ENCODE measurements at regions not wholly inside any gene's neighbourhood (a gene's known extent, or its start where the extent isn't known, plus 50 kb on each side); places are given as distances from the start of the nearest gene placed in this dataset.
"Not testable (repeated sequence)": the region's sequence is repeated elsewhere in the genome, so short reads cannot be mapped to it uniquely, and the experiment has no call there.

GRCh38 chr16:52912565-52913173 lies 140.0 kb downstream of the CHD9NB start:
- ChIA-PET CTCF (interaction anchor here (1.0 to 4.9 kb wide), 3 partner anchors 721 to 843 kb away, joined by 3 to 19 read pairs (median 17); no protein-coding TSS in a partner anchor), POLR2A (no interaction called here)
- DNase-seq (ENCODE audit: extremely low spot score) = peak; percentile 58

GRCh38 chr16:52908057-52908456 lies 144.6 kb downstream of the CHD9NB start:
- POLR2A ChIA-PET; CTCF ChIA-PET; DNase-seq (ENCODE audit: extremely low spot score): not testable (repeated sequence)

More at GRCh38 chr16:52912565-52913173, 140.0 kb downstream of the CHD9NB start:
- TF ChIP-seq CTBP1 (IDR thresholded peaks at IDR 0.05; ENCODE audit: borderline replicate concordance) (no peak), SUZ12 (IDR thresholded peaks at IDR 0.05) (no peak), HDGF (IDR thresholded peaks at IDR 0.05; ENCODE audit: borderline replicate concordance) (no peak), ARNT (IDR thresholded peaks at IDR 0.05) (no peak), BHLHE40 (IDR thresholded peaks at IDR 0.05; ENCODE audit: borderline replicate concordance) (no peak), FOXM1 (IDR thresholded peaks at IDR 0.05; ENCODE audit: borderline replicate concordance) (no peak), PKNOX1 (IDR thresholded peaks at IDR 0.05) (no peak), TARDBP (IDR thresholded peaks at IDR 0.05) (no peak), NFRKB (IDR thresholded peaks at IDR 0.05) (no peak), ELF4 (IDR thresholded peaks at IDR 0.05) (no peak), FOXK2 (IDR thresholded peaks at IDR 0.05) (no peak), L3MBTL2 (conservative IDR thresholded peaks at IDR 0.05) (no peak), ZNF384 (IDR thresholded peaks at IDR 0.05) (no peak), FOXA1 (IDR thresholded peaks at IDR 0.05) (no peak), LEF1 (IDR thresholded peaks at IDR 0.05; ENCODE audit: borderline replicate concordance) (no peak), SP1 (IDR thresholded peaks at IDR 0.05) (no peak)

- no peak for DNase-seq (ENCODE audit: extremely low spot score)
- POLR2A ChIA-PET = no interaction called here
- TF ChIP-seq CTBP1 (IDR thresholded peaks at IDR 0.05; ENCODE audit: borderline replicate concordance) (no peak), FOXK2 (IDR thresholded peaks at IDR 0.05) (no peak), SUZ12 (IDR thresholded peaks at IDR 0.05) (no peak), ZNF384 (IDR thresholded peaks at IDR 0.05) (no peak), ARNT (IDR thresholded peaks at IDR 0.05) (no peak), SP1 (IDR thresholded peaks at IDR 0.05) (no peak), HDGF (IDR thresholded peaks at IDR 0.05; ENCODE audit: borderline replicate concordance) (no peak), LEF1 (IDR thresholded peaks at IDR 0.05; ENCODE audit: borderline replicate concordance) (no peak), NFRKB (IDR thresholded peaks at IDR 0.05) (no peak), L3MBTL2 (conservative IDR thresholded peaks at IDR 0.05) (no peak), ELF4 (IDR thresholded peaks at IDR 0.05) (no peak), PKNOX1 (IDR thresholded peaks at IDR 0.05) (no peak), BHLHE40 (IDR thresholded peaks at IDR 0.05; ENCODE audit: borderline replicate concordance) (no peak)
- CTCF ChIA-PET = no interaction called here
These were observed 146.4 kb downstream of the CHD9NB start for GRCh38 chr16:52906281-52906680.

- CTCF ChIA-PET = no interaction called here
- DNase-seq (ENCODE audit: extremely low spot score) = no peak
- no peak for TF ChIP-seq CTBP1 (IDR thresholded peaks at IDR 0.05; ENCODE audit: borderline replicate concordance)
- TF ChIP-seq BHLHE40 (IDR thresholded peaks at IDR 0.05; ENCODE audit: borderline replicate concordance) = no peak
- no peak for TF ChIP-seq LEF1 (IDR thresholded peaks at IDR 0.05; ENCODE audit: borderline replicate concordance)
- no peak for TF ChIP-seq PKNOX1 (IDR thresholded peaks at IDR 0.05)
- no peak for TF ChIP-seq NFRKB (IDR thresholded peaks at IDR 0.05)
- no peak for TF ChIP-seq ARNT (IDR thresholded peaks at IDR 0.05)
- TF ChIP-seq FOXA1 (IDR thresholded peaks at IDR 0.05) = no peak
- no peak for TF ChIP-seq ZNF384 (IDR thresholded peaks at IDR 0.05)
- no peak for TF ChIP-seq FOXK2 (IDR thresholded peaks at IDR 0.05)
- TF ChIP-seq HDGF (IDR thresholded peaks at IDR 0.05; ENCODE audit: borderline replicate concordance) = no peak
- TF ChIP-seq L3MBTL2 (conservative IDR thresholded peaks at IDR 0.05) = no peak
- no peak for TF ChIP-seq ELF4 (IDR thresholded peaks at IDR 0.05)
- no peak for TF ChIP-seq TARDBP (IDR thresholded peaks at IDR 0.05)
- no peak for TF ChIP-seq SP1 (IDR thresholded peaks at IDR 0.05)
- TF ChIP-seq FOXM1 (IDR thresholded peaks at IDR 0.05; ENCODE audit: borderline replicate concordance) = no peak
- no peak for TF ChIP-seq SUZ12 (IDR thresholded peaks at IDR 0.05)
- POLR2A ChIA-PET = no interaction called here
These were observed 156.1 kb downstream of the CHD9NB start for GRCh38 chr16:52896478-52897164.

- CTCF ChIA-PET = no interaction called here
- no peak for DNase-seq (ENCODE audit: extremely low spot score)
- POLR2A ChIA-PET = no interaction called here
These were observed 178.7 kb downstream of the CHD9NB start for GRCh38 chr16:52874042-52874441.

More at GRCh38 chr16:52874042-52874441, 178.7 kb downstream of the CHD9NB start:
- TF ChIP-seq FOXM1 (IDR thresholded peaks at IDR 0.05; ENCODE audit: borderline replicate concordance) (no peak), HDGF (IDR thresholded peaks at IDR 0.05; ENCODE audit: borderline replicate concordance) (no peak), SUZ12 (IDR thresholded peaks at IDR 0.05) (no peak), NFRKB (IDR thresholded peaks at IDR 0.05) (no peak), FOXA1 (IDR thresholded peaks at IDR 0.05) (no peak), PKNOX1 (IDR thresholded peaks at IDR 0.05) (no peak), SP1 (IDR thresholded peaks at IDR 0.05) (no peak), CTBP1 (IDR thresholded peaks at IDR 0.05; ENCODE audit: borderline replicate concordance) (no peak), BHLHE40 (IDR thresholded peaks at IDR 0.05; ENCODE audit: borderline replicate concordance) (no peak), ELF4 (IDR thresholded peaks at IDR 0.05) (no peak), LEF1 (IDR thresholded peaks at IDR 0.05; ENCODE audit: borderline replicate concordance) (no peak), FOXK2 (IDR thresholded peaks at IDR 0.05) (no peak), ZNF384 (IDR thresholded peaks at IDR 0.05) (no peak), ARNT (IDR thresholded peaks at IDR 0.05) (no peak), L3MBTL2 (conservative IDR thresholded peaks at IDR 0.05) (no peak), TARDBP (IDR thresholded peaks at IDR 0.05) (no peak)

Data from HEK293T (cell line).